Bone marrow (tissue), 2 donors: ENCODE measurements at regions not wholly inside any gene's neighbourhood (a gene's known extent, or its start where the extent isn't known, plus 50 kb on each side); places are given as distances from the start of the nearest gene placed in this dataset.

Experiments used
- DNase-seq, 2 donors: peaks; one replicate each; lab custom pipeline; 2025; lab: John Stamatoyannopoulos, UW

GRCh38 chr2:42901076-42901640 lies 108.8 kb upstream of the HAAO start:
- no peak for DNase-seq

- no peak for DNase-seq
Measured at GRCh38 chr2:42900289-42900891, 108.0 kb upstream of the HAAO start.

GRCh38 chr2:42897358-42897757 lies 105.0 kb upstream of the HAAO start:
- no peak for DNase-seq

DNA sequence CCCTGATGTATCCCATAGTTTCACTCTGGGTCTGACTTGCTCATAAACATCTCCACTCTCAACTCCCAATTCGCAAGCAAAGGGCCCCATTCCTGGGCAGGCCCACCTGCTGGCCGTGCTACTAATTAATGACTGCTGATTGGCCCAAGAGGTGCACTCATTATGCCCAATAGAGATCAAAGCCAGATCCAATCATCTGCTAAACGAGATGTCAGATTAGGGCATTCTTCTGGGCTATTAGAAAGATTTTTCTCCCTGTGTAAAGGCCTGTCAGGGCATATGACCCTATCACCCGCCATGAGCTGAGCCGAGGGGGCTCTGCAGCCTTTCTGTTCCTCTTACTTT lies 103.4 kb upstream of the HAAO start:
- no peak for DNase-seq

GRCh38 chr2:42895134-42895790 lies 102.9 kb upstream of the HAAO start:
- DNase-seq, result no peak

DNA sequence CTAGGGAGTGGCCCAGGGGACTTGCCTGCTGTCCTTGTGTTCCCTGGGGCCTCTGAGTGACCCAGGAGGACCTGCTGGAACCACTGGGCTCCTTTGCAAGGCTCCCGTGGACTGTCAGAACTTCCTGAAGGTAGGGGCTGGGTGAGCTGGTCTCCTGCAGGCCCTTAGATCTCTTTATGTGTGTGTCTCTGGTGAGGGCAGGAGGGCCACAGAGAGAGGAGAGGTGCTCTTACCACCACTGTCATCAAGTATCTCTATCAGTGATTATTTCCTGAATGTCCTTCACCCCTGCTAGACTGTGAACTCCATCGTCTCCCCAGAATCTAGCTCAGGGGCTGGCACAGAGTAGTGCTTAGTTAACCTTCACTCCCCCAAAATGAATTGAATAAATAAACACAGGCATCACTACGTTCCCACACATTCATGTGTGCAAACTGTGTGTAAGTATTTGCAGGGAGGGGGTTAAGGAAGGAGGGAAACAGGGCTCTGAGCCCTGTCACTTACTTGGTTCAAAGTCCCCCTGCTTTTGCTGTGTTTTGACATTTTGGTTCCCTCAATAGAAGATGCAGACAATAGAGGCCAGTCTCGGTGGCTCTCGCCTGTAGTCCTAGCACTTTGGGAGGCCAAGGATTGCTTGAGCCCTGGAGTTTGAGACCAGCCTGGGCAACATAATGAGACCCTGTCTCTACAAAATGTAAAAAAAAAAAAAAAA lies 100.8 kb upstream of the HAAO start:
- no peak for DNase-seq

DNA sequence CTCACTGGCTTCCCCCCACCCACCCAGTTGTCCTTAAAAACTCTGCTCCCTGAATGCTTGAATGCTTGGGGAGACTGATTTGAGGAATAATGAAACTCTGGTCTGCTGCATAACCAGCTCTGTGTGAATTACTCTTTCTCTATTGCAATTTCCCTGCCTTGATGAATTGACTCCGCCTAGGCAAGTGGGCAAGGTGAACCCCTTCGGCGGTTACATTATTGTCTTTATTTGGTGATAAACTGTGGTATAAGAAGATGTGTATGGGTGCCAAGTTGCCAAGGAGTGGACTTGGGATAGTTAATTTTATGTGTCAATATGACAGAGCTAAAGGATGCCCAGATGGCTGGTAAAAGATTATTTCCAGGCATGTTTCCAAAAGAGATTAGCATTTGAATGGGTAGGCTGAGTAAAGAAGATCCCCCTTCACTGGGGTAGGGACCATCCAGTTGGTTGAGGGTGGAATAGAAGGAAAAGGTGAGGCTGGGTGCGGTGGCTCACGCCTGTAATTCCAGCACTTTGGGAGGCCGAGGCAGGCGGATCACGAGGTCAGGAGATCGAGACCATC lies 98.5 kb upstream of the HAAO start:
- DNase-seq, result no peak

DNA sequence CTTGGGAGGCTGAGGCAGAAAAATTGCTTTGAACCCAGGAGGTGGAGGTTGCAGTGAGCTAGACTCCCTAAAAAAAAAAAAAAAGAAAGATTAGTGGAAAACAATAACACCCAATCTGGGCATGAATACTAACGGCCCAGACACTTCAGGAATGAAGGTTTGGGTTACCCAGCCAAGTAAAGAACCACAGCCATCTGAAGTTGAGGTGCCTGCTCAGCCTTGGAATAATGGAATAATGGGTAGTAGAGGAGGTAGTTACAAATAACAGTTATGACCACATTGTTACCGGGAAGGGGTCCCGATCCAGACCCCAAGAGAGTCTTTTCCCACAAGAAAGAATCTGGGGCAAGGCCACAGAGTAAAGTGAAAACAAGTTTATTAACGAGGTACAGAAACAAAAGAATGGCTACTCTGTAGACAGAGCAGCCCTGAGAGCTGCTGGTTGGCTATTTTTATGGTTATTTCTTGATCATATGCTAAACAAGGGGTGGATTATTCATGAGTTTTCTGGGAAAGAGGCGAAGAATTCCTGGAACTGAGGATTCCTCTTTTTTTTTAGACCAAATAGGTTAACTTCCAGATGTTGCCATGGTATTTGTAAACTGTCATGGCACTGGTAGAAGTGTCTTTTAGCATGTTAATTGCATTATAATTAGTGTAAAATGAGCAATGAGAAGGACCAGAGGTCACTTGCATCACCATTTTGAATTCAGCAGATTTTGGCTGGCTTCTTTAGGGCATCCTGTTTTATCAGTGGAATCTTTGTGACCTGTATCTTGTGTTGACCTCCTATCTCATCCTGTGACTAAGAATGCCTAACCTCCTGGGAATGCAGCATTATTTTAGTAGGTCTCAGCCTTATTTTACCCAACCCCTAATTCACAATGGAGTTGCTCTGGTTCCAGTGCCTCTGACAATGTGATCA lies 96.2 kb upstream of the HAAO start:
- DNase-seq, result no peak

DNA sequence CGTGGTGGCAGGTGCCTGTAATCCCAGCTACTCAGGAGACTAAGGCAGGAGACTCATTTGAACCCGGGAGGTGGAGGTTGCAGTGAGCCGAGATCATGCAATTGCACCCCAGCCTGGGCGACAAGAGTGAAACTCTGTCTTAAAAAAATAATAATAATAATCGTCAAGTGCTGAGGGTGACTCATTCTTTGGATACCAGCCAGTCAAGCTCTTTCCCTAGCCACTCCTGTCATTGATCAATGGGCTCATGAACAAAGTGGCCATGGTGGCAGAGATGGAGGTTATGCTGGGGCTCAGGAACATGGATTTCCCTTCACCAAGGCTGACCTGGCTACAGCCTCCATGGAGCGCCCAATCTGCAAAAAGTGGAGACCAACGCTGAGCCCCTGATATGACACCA lies 94.5 kb upstream of the HAAO start:
- no peak for DNase-seq

- DNase-seq, result no peak
Measured at GRCh38 chr2:42882756-42883155, 90.4 kb upstream of the HAAO start.

GRCh38 chr2:42881732-42882131 lies 89.3 kb upstream of the HAAO start:
- no peak for DNase-seq

DNA sequence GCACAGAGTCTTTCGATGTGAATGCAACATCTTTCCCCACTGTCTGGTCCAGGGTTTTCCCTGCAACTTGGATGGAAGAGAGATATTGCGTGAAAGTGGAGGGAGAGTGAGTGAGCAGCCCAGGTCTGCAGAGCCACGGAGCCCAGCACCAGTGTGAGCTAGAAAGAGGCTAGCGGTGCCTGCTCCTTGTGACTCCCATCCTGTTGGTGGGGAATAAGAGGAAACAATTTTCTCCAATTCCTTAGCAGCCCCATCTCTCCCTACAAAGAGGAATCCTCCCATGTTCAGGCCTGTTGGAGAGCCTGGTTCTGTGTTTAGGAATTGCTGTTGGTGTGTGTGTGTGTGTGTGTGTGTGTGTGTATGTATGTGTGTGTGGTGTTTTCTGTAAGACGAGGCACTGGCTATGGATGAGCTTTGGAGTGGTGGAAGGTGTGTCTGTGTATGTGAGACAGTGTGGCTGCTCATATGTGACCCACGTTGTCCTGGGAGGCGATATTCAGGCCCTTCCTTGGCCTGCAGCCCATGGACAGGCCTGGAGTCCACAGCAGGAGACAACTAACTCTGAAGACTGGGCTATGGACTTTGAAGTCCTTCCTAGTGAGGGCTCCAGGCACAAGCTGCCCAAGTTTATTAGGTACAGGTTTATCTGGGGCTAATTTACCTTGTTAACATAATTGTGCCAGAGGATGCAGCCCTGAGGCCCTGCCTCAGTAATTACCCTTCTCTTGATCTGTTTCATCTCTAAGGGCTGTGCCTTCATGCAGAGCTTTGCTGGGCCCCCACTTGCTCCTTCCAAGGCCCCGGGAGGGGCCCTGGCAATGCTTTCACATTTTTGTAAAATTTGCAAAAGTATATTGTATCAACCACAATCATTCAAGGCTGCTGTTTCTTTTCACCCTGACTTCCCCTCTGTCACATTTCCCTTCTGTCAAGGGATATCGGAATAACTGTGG lies 88.6 kb upstream of the HAAO start:
- no peak for DNase-seq

- no peak for DNase-seq
Measured at GRCh38 chr2:42879913-42880737, 87.7 kb upstream of the HAAO start.

- no peak for DNase-seq
Measured at GRCh38 chr2:42879121-42879705, 86.8 kb upstream of the HAAO start.

- no peak for DNase-seq
Measured at GRCh38 chr2:42878581-42878980, 86.2 kb upstream of the HAAO start.

DNA sequence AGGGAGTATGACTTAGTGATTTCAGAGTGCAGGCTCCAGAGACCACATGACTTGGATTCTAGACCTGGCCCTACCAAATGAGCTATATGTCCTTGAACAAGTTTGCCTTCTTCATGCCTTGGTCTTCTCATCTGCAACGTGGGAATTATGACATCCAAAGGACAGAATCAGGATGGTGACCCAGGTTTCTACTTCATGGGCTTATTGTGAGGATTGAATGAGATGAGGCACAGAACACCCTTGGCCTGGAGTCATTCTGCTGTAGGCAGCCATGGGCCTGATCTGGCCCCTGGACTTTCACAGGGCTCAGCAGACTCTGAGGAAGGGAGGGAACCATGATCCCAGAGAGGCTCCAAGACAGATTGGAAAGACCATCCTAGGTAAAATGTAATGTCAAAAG lies 85.6 kb upstream of the HAAO start:
- no peak for DNase-seq

GRCh38 chr2:42877511-42877910 lies 85.1 kb upstream of the HAAO start:
- no peak for DNase-seq

GRCh38 chr2:42876326-42876751 lies 84.0 kb upstream of the HAAO start:
- no peak for DNase-seq

DNA sequence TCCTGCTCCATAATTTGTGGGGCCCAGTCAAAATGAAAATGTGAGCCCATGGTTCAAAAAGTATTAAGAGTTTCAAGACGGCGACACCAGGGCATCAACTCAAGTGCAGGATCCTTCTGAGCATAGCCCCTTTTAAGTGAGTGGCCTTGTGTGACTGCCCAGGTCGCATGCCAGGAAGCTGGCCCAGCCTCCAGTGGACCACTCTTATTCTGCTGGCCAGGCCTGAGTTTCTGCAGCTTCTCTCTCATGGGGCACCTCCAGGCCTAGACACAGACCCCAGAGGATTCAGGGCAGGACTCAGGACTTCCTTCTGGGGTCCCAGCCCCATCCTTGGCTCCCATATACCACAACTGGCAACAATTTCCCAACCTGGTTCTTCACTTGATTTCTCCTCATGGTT lies 83.5 kb upstream of the HAAO start:
- no peak for DNase-seq
